GM13976 (cell line): ENCODE measurements at regions not wholly inside any gene's neighbourhood (a gene's known extent, or its start where the extent isn't known, plus 50 kb on each side); places are given as distances from the start of the nearest gene placed in this dataset.
"Not testable (repeated sequence)": the region's sequence is repeated elsewhere in the genome, so short reads cannot be mapped to it uniquely, and the experiment has no call there.

Experiments used
- DNase-seq: peaks from one replicate; pipeline ENCODE4 v3.0.0; 2012; ENCODE audit warnings: low spot score
- in situ Hi-C: fragments of 300-500 bp; cut with MboI; formaldehyde crosslinking; loops from one replicate; pipeline ENCODE4 v1.12.0; 2022; ENCODE audit warnings: low sequenced_read_pairs, mixed read lengths, inconsistent platforms; ENCODE audit not compliant: unreplicated experiment
- TF ChIP-seq, protein P1 (sequence below): IDR thresholded peaks from 2 replicates; pipeline ENCODE4 v1.5.1; 2012; ENCODE audit warnings: borderline replicate concordance, mild to moderate bottlenecking; ENCODE audit not compliant: insufficient read depth; ENCODE audit errors: extremely low read depth, missing control alignments, control extremely low read depth

DNA sequence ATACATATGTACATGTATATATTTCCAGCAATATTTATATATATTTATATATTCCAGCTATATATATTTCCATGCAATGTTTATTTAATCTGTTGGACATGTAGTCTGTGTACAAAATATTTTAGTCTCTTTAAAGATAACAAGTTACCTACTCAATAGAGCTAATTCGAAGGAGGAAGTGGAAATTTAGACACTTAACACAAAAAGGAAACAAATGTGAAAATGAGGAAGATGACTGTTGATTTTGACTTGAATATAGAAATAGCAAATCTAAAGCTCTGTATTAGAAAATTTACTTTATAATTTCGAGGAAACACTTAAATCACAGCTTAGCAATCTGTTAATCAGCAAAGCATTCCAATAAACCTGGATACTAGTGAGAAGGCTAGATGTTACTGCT lies 1064.4 kb downstream of the PCDH7 start:
- no peak for DNase-seq
- TF ChIP-seq, protein P1, sequence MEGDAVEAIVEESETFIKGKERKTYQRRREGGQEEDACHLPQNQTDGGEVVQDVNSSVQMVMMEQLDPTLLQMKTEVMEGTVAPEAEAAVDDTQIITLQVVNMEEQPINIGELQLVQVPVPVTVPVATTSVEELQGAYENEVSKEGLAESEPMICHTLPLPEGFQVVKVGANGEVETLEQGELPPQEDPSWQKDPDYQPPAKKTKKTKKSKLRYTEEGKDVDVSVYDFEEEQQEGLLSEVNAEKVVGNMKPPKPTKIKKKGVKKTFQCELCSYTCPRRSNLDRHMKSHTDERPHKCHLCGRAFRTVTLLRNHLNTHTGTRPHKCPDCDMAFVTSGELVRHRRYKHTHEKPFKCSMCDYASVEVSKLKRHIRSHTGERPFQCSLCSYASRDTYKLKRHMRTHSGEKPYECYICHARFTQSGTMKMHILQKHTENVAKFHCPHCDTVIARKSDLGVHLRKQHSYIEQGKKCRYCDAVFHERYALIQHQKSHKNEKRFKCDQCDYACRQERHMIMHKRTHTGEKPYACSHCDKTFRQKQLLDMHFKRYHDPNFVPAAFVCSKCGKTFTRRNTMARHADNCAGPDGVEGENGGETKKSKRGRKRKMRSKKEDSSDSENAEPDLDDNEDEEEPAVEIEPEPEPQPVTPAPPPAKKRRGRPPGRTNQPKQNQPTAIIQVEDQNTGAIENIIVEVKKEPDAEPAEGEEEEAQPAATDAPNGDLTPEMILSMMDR = no peak
- in situ Hi-C loops = no loop called here

DNA sequence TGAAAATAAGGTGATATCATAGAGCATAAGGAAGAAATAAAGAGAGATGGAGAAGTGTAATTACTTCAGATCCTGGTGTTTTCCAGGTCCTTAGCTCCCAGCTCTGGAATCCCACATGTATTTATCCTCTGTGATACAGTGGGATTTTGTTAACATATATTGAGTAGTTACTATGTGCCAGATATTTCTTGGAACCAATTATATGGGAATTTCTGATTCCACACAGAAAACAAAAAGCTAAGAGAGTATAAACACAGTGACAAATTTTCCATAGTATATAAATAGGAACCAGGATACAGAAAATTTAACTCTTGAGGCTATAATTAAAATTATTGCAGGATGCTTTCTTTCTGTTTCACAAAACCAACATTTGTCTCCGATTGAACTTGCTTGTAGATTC lies 1067.5 kb downstream of the PCDH7 start:
- in situ Hi-C loops = no loop called here
- TF ChIP-seq, protein P1 = no peak
- no peak for DNase-seq

DNA sequence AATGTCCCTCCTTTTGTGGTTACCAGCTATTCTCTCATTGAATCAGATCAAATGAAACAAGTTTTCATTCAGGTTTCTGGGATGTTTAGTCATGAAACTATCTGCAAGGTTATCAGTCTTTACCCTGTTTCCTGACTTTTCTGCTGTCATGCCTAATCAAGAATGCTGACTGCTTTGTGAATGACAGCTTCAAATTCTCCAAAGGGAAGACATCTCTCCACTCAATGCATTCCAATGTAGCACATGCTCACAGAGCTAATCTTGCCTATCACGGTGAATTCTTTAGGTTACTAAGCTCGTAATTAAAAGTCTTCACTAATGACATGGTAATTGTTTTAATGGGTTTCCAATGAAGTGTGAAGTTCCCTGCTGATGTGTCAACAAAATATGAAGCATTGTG lies 1068.5 kb downstream of the PCDH7 start:
- TF ChIP-seq, protein P1 = no peak
- DNase-seq = no peak
- in situ Hi-C loops = no loop called here

DNA sequence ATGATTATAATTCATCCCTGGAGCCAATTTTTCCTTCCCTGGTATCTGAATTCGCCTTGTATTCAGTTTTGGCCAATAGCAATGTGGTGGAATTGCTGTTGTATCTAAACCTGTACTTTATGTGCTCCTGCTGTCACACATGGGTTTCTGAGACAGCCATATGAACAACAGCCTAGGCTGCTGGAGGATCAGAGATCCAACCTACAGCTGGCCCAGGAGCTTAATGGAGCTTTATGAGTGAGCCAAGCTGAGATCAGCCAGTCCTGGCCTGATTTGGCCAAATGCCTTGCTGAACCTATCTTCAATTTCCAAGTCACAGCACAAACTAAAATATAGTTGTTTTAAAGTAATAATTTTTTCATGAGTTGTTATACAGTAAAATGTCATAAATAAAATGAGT lies 1071.5 kb downstream of the PCDH7 start:
- DNase-seq = no peak
- TF ChIP-seq, protein P1 = no peak
- in situ Hi-C loops = no loop called here

DNA sequence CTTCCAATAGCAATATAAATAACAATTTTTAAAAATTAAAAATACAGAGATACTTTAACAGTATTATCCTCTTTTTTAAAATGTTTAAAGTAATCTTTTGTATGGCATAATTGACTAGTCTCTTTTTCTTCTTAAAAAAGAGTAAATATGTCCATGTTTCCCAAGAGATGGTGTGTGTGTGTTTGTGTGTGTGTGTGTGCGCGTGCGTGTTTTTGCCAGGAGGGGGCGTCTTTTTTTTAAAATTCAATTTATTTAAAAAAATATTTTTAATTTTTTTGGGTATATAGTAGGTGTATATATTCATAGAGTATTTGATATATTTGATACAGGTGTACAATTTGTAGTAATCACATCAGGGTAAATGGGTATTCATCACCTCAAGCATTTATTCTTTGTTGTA lies 1073.7 kb downstream of the PCDH7 start:
- no peak for DNase-seq
- TF ChIP-seq, protein P1 = no peak
- in situ Hi-C loops = no loop called here

DNA sequence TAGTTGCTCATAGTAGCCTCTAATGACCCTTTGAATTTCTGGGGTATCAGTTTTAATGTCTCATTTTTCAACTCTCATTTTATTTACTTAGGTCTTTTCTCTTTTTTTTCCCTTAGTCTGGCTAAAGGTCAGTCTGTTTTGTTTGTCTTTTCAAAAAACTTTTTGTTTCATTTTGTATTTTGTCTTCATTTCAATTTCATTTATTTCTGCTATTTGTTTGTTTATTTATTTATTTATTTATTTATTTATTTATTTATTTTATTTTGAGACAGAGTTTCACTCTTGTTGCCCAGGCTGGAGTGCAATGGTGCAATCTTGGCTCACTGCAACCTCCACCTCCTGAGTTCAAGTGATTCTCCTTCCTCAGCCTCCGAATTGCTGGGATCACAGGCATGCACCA lies 1076.9 kb downstream of the PCDH7 start:
- DNase-seq, in situ Hi-C loops: not testable (repeated sequence)

DNA sequence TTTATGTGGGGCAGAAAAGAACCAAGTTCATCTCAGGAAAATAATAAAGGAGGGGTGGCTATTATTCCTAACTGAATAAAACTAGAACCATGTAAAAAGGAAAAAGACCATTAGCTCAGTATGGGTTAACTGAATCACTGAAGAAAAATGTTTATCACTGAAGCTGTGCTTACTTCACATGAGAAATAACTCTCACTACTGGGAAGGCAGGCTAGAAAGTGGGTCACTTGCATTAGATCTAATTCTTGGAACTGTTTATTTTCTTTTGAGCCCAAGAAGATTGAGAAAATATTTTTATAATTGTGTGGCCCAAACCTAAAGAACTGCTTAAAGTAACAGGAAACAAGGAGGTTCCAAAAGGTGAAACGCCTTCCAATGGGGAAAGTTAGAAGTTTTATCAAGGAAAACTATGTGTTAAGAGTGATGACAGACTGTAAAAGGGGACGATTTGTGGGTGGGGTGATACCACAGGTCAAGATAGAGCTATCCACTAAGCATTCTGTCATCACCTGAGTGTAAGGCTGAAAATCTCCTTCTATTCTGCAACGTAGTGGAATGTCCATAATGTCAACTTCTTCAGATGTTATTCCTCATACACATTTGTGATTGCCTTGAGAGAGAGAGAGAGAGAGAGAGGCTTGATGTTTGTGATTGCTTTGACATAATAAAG lies 1083.5 kb downstream of the PCDH7 start:
- no peak for DNase-seq
- in situ Hi-C loops = no loop called here
- TF ChIP-seq, protein P1 = no peak
